ENCODE measurements at regions not wholly inside any gene's neighbourhood (a gene's known extent, or its start where the extent isn't known, plus 50 kb on each side); places are given as distances from the start of the nearest gene placed in this dataset.

GRCh38 chr21:14881863-14882499, 182.8 kb downstream of the NRIP1 start:
- no peak overlapping the region for H3K27ac Mint-ChIP-seq
- no peaks in the 10 kb centered on the region for H3K9me3 Mint-ChIP-seq
- peaks cover 48% of the 10 kb centered on the region for H3K4me1 Mint-ChIP-seq
- H3K27me3 Mint-ChIP-seq, result no peaks in the 10 kb centered on the region
- ATAC-seq (ENCODE audit: low read depth) (no peak), DNase-seq (no peak)
- H3K4me3 Mint-ChIP-seq, result no peak overlapping the region
- ChIA-PET POLR2A (no interaction called here), CTCF (no interaction called here)
- intact Hi-C loops (cut with micrococcal nuclease), result no loop called here
- TF ChIP-seq CTCF (IDR thresholded peaks at IDR 0.05), result no peak
- no peaks in the 10 kb centered on the region for H3K36me3 Mint-ChIP-seq (ENCODE audit: low read depth)

- no peaks in the 10 kb centered on the region for H3K27me3 Mint-ChIP-seq
- DNase-seq (no peak), ATAC-seq (ENCODE audit: low read depth) (no peak)
- no peak for TF ChIP-seq CTCF (IDR thresholded peaks at IDR 0.05)
- H3K9me3 Mint-ChIP-seq, result no peaks in the 10 kb centered on the region
- no peak overlapping the region for H3K4me3 Mint-ChIP-seq
- H3K4me1 Mint-ChIP-seq, result peaks cover 58% of the 10 kb centered on the region
- no peak overlapping the region for H3K27ac Mint-ChIP-seq
- CTCF ChIA-PET, result interaction anchor here (0.8 to 1.5 kb wide), 3 partner anchors 13 to 672 kb away, joined by 3 read pairs; no protein-coding TSS in a partner anchor
- H3K36me3 Mint-ChIP-seq (ENCODE audit: low read depth), result no peaks in the 10 kb centered on the region
- POLR2A ChIA-PET, result interaction anchor here (0.6 kb wide), 1 partner anchor 347 kb away, joined by 4 read pairs; no protein-coding TSS in a partner anchor
- intact Hi-C loops (cut with micrococcal nuclease), result no loop called here
Observed at GRCh38 chr21:14880922-14881321, 183.9 kb downstream of the NRIP1 start.

GRCh38 chr21:14879458-14879857, 185.3 kb downstream of the NRIP1 start:
- Mint-ChIP-seq H3K9me3 (no peaks in the 10 kb centered on the region), H3K27me3 (no peaks in the 10 kb centered on the region), H3K4me3 (peak overlapping the region; percentile 41), H3K36me3 (ENCODE audit: low read depth) (no peaks in the 10 kb centered on the region), H3K4me1 (peaks cover 69% of the 10 kb centered on the region), H3K27ac (peak overlapping the region; percentile 50)
- DNase-seq (no peak), ATAC-seq (ENCODE audit: low read depth) (peak; percentile 35)
- CTCF ChIA-PET, result interaction anchor here (0.9 to 1.2 kb wide), 3 partner anchors 15 to 673 kb away, joined by 3 read pairs; no protein-coding TSS in a partner anchor
- TF ChIP-seq CTCF (IDR thresholded peaks at IDR 0.05), result no peak
- intact Hi-C loops (cut with micrococcal nuclease), result loop anchor here (1.0 to 10.0 kb wide), 6 partner anchors 9 to 853 kb away; partner anchors contain the start of gene HSPA13
- POLR2A ChIA-PET, result interaction anchor here (1.7 kb wide), 1 partner anchor 186 kb away, joined by 5 read pairs; the partner anchor contains the start of gene NRIP1

GRCh38 chr21:14878971-14879370, 185.8 kb downstream of the NRIP1 start:
- no peak for ATAC-seq (ENCODE audit: low read depth)
- DNase-seq, result no peak
- intact Hi-C loops (cut with micrococcal nuclease), result loop anchor here (1.0 to 10.0 kb wide), 6 partner anchors 9 to 853 kb away; partner anchors contain the start of gene HSPA13
- TF ChIP-seq CTCF (IDR thresholded peaks at IDR 0.05), result no peak
- Mint-ChIP-seq H3K36me3 (ENCODE audit: low read depth) (no peaks in the 10 kb centered on the region), H3K4me3 (no peak overlapping the region), H3K9me3 (no peaks in the 10 kb centered on the region), H3K4me1 (peaks cover 69% of the 10 kb centered on the region), H3K27ac (no peak overlapping the region), H3K27me3 (no peaks in the 10 kb centered on the region)
- POLR2A ChIA-PET, result interaction anchor here (1.7 kb wide), 1 partner anchor 186 kb away, joined by 5 read pairs; the partner anchor contains the start of gene NRIP1
- CTCF ChIA-PET, result interaction anchor here (1.0 kb wide), 1 partner anchor 674 kb away, joined by 3 read pairs; no protein-coding TSS in a partner anchor

GRCh38 chr21:14877581-14878228, 187.1 kb downstream of the NRIP1 start:
- H3K36me3 Mint-ChIP-seq (ENCODE audit: low read depth), result no peaks in the 10 kb centered on the region
- no peak overlapping the region for H3K27ac Mint-ChIP-seq
- CTCF ChIA-PET, result interaction anchor here (1.1 kb wide), 1 partner anchor 13 kb away, joined by 3 read pairs; no protein-coding TSS in a partner anchor
- no peaks in the 10 kb centered on the region for H3K9me3 Mint-ChIP-seq
- ATAC-seq (ENCODE audit: low read depth), result peak; percentile 80
- TF ChIP-seq CTCF (IDR thresholded peaks at IDR 0.05), result no peak
- H3K27me3 Mint-ChIP-seq, result no peaks in the 10 kb centered on the region
- intact Hi-C loops (cut with micrococcal nuclease), result loop anchor here (5.0 to 10.0 kb wide), 5 partner anchors 247 to 855 kb away; partner anchors contain the start of gene HSPA13
- no peak for DNase-seq
- no peak overlapping the region for H3K4me3 Mint-ChIP-seq
- H3K4me1 Mint-ChIP-seq, result peaks cover 69% of the 10 kb centered on the region
- POLR2A ChIA-PET, result interaction anchor here (0.6 to 1.7 kb wide), 2 partner anchors 188 to 510 kb away, joined by 7 to 8 read pairs; no protein-coding TSS in a partner anchor

Measured in activated B cell treated with CpG ODN at 0.5 μM for 24 hours (primary cell).